Heart right ventricle (tissue), 16 donors: ENCODE measurements at regions not wholly inside any gene's neighbourhood (a gene's known extent, or its start where the extent isn't known, plus 50 kb on each side); places are given as distances from the start of the nearest gene placed in this dataset.
A peak's percentile ranks its signal among the peaks of the same experiment; 100 is the strongest.

Experiments used
- ATAC-seq, 8 donors: fragments of 200-7000 bp; cut with Tn5 transposase; one replicate each; pipeline ENCODE4 v1.9.1; 2020; ENCODE audit warnings: mild to moderate bottlenecking in 8 of 8, moderate library complexity in 8 of 8, moderate number of reproducible peaks in 1 of 8
- DNase-seq, 2 donors: peaks; one replicate each; pipeline ENCODE4 v3.0.0-alpha.2; 2020
- H3K27ac ChIP-seq, 10 donors: fragments of 200-600 bp; sonication (generic) in 2 of 10; one replicate each; pipeline versions ENCODE4 v1.5.0 to v1.8.0; 2020 to 2022; ENCODE audit warnings: mild to moderate bottlenecking in 3 of 10
- H3K27me3 ChIP-seq, 7 donors: fragments of 200-600 bp; one replicate each; pipeline ENCODE4 v1.8.0; 2021 to 2022; ENCODE audit warnings: mild to moderate bottlenecking in 2 of 7
- H3K36me3 ChIP-seq, 9 donors: fragments of 200-600 bp; sonication (generic) in 1 of 9; one replicate each; pipeline versions ENCODE4 v1.5.0 to v1.8.0; 2020 to 2022; ENCODE audit warnings: mild to moderate bottlenecking in 2 of 9
- H3K4me1 ChIP-seq, 9 donors: fragments of 200-600 bp; sonication (generic) in 1 of 9; one replicate each; pipeline versions ENCODE4 v1.5.0 to v1.8.0; 2020 to 2022; ENCODE audit warnings: mild to moderate bottlenecking in 4 of 9
- H3K4me3 ChIP-seq, 10 donors: fragments of 200-600 bp; sonication (generic) in 2 of 10; one replicate each; pipeline versions ENCODE4 v1.5.0 to v1.8.0; 2020 to 2022; ENCODE audit warnings: mild to moderate bottlenecking in 7 of 10, moderate library complexity in 2 of 10
- H3K9me3 ChIP-seq, 11 donors: fragments of 200-600 bp in 10 of 11; sonication (generic) in 2 of 11; one replicate each; pipeline versions ENCODE4 v1.5.0 to v1.8.0; 2013 to 2022; ENCODE audit warnings: mild to moderate bottlenecking in 2 of 11, control low read depth in 1 of 11, moderate library complexity in 1 of 11
- WGBS, 2 donors: extraction: QIAGEN DNeasy Blood & Tissue Kit; methylation state at CpG; one replicate each; pipeline ENCODE4 v1.1.7; 2013; ENCODE audit warnings: inconsistent platforms in 1 of 2; 5-methylcytosine and 5-hydroxymethylcytosine counted together
- intact Hi-C, 10 donors: fragments of 100-400 bp; cut with DNase I; formaldehyde crosslinking; loops; one replicate each; pipeline versions ENCODE4 v1.11.1 to v1.14.2; 2022
- TF ChIP-seq, protein P1 (sequence below), 9 donors: fragments of 200-600 bp; sonication (generic) in 2 of 9; IDR thresholded peaks; one replicate each; pipeline versions ENCODE4 v1.5.0 to v1.8.0; 2021 to 2022; ENCODE audit warnings: antibody characterized with exemption in 9 of 9, mild to moderate bottlenecking in 5 of 9, moderate library complexity in 1 of 9
- donor health status: Arrhythmogenic right ventricular cardiomyopathy.
- donor health status: ischemic (EF 13 %, LVEDD 7.1; RV severe dilation, severe dysfunction).
- donor health status: healthy with polysubstance abuse.
- donor health status: DM: no; HTN: yes; CAD: no.
- donor health status: DM: no; HTN: no; CAD: no.
- donor health status: ischemic (EF 25% LVEDD 6.9; RV normal size, moderate dysfunction).
- donor health status: ischemic (EF 25% LVEDD 5.7; RV mildly dilated, moderate dysfunction).
- donor health status: healthy.
- donor health status: DM: yes; HTN: yes; CAD: no.
- donor health status: Ischemic cardiomyopathy.
- donor health status: ischemic (EF 35%, LVEDD 5.7; RV mildly dilated, moderate dysfunction).
- donor health status: nonischemic (EF 11% LVEDD 7.7; RV severe dilation, severe dysfunction).
- donor health status: DM: yes; HTN: yes; CAD: no.
- donor health status: PGD.
- donor health status: ischemic (EF 29% LVEDD 5.4; RV normal size, mild dysfunction).
- donor health status: nonischemic (EF 23%, LVEDD 6.1; RV moderate dilation, normal function).

- no peak overlapping the region for H3K27ac ChIP-seq
- ATAC-seq (no peak), DNase-seq (no peak)
- 77 to 79% methylated on average over 1 of the region's 1 CpG for WGBS, 2 donors
- TF ChIP-seq, protein P1, sequence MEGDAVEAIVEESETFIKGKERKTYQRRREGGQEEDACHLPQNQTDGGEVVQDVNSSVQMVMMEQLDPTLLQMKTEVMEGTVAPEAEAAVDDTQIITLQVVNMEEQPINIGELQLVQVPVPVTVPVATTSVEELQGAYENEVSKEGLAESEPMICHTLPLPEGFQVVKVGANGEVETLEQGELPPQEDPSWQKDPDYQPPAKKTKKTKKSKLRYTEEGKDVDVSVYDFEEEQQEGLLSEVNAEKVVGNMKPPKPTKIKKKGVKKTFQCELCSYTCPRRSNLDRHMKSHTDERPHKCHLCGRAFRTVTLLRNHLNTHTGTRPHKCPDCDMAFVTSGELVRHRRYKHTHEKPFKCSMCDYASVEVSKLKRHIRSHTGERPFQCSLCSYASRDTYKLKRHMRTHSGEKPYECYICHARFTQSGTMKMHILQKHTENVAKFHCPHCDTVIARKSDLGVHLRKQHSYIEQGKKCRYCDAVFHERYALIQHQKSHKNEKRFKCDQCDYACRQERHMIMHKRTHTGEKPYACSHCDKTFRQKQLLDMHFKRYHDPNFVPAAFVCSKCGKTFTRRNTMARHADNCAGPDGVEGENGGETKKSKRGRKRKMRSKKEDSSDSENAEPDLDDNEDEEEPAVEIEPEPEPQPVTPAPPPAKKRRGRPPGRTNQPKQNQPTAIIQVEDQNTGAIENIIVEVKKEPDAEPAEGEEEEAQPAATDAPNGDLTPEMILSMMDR (IDR thresholded peaks at IDR 0.05), result no peak
- H3K9me3 ChIP-seq, result peaks cover 0 to 15% (median 4%) of the 10 kb centered on the region in 11 donors
- H3K36me3 ChIP-seq, result no peaks in the 10 kb centered on the region
- H3K4me1 ChIP-seq, result peaks cover 0 to 5% (median 0%) of the 10 kb centered on the region in 9 donors
- H3K4me3 ChIP-seq, result no peak overlapping the region
- H3K27me3 ChIP-seq, result no peaks in the 10 kb centered on the region
- intact Hi-C loops, result no loop called here
These were observed 188.7 kb upstream of the TMEM260 start for GRCh38 chr14:56390859-56391258.

- H3K27ac ChIP-seq, result no peak overlapping the region
- ATAC-seq (peak in 1 of 8 donors; percentile 20), DNase-seq (no peak)
- WGBS, 2 donors, result 62 to 63% methylated on average over 6 of the region's 6 CpGs
- intact Hi-C loops, result no loop called here
- no peaks in the 10 kb centered on the region for H3K36me3 ChIP-seq
- H3K9me3 ChIP-seq, result peaks cover 0 to 4% (median 0%) of the 10 kb centered on the region in 11 donors
- H3K27me3 ChIP-seq, result no peaks in the 10 kb centered on the region
- TF ChIP-seq, protein P1 (IDR thresholded peaks at IDR 0.05), result no peak
- peaks cover 0 to 5% (median 0%) of the 10 kb centered on the region in 9 donors for H3K4me1 ChIP-seq
- H3K4me3 ChIP-seq, result no peak overlapping the region
These were observed 184.6 kb upstream of the TMEM260 start for GRCh38 chr14:56394826-56395530.

DNA sequence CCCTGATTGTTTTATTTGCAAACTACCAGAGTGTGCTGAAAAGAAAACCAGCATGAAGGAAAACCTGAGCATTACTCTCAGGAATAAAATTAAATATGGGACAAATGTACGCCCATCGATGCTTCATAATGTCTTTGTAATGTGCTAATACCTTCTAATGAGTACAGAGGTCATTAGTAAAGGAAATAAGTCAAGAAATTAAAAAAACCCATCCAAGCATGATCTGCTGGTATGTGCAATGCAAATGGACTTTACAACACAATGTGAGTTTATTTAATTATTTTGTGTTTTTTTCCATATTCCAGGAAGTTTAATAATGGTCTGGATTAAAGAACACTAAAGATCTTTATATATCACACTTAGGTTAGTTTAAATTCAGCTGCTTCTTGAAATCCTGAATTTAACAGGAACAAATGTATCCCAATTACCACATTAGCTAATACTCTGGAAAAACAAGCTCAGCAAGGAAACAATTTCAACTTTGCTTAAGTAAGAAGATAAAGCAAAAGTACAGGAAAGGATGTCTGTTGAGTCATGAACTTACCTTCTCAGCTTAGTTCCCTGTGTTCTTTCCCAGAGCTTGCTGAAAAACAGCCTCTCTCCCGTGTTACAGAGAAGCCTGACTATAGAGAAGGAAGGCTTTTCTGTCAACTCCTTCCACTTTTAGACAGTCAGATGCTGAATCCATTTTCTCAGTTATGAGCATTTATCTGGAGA is 179.3 kb upstream of the TMEM260 start:
- H3K27me3 ChIP-seq, result no peaks in the 10 kb centered on the region
- H3K4me3 ChIP-seq, result no peak overlapping the region
- no peak overlapping the region for H3K27ac ChIP-seq
- H3K4me1 ChIP-seq, result no peaks in the 10 kb centered on the region
- TF ChIP-seq, protein P1 (IDR thresholded peaks at IDR 0.05), result no peak
- DNase-seq (no peak), ATAC-seq (no peak)
- intact Hi-C loops, result no loop called here
- H3K9me3 ChIP-seq, result no peaks in the 10 kb centered on the region
- H3K36me3 ChIP-seq, result no peaks in the 10 kb centered on the region
- 68 to 82% methylated on average over 3 of the region's 3 CpGs for WGBS, 2 donors

- no peaks in the 10 kb centered on the region for H3K36me3 ChIP-seq
- TF ChIP-seq, protein P1 (IDR thresholded peaks at IDR 0.05), result no peak
- intact Hi-C loops, result no loop called here
- no peak overlapping the region for H3K27ac ChIP-seq
- H3K27me3 ChIP-seq, result peaks cover 0 to 5% (median 0%) of the 10 kb centered on the region in 7 donors
- ATAC-seq, result no peak
- no peak overlapping the region for H3K4me3 ChIP-seq
- DNase-seq, result no peak
- 42 to 51% methylated on average over 11 of the region's 11 CpGs for WGBS, 2 donors
- H3K9me3 ChIP-seq, result peaks cover 0 to 15% (median 0%) of the 10 kb centered on the region in 11 donors
- H3K4me1 ChIP-seq, result peaks cover 0 to 10% (median 0%) of the 10 kb centered on the region in 9 donors
These were observed 166.8 kb upstream of the TMEM260 start for GRCh38 chr14:56412468-56413434.
